ENCODE measurements at regions not wholly inside any gene's neighbourhood (a gene's known extent, or its start where the extent isn't known, plus 50 kb on each side); places are given as distances from the start of the nearest gene placed in this dataset.

DNA sequence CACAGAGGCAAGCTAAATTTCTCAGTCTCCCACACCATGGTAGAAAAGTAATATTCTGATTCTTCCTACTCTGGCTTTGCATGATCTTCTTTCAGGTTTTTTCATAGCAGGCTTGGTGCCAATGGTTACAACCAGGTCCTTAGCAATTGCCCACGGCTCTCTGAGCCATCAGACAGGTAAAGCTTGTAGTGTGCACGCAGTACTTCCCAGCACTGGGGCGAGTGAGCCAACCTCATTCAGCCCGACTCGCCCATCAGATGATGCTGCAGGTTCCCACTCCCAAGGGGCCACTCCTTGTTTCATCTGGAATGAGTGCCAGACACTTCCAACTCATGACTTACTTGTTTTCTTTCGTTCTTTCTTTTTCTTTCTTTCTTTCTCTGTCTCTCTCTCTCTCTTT lies 78.3 kb downstream of the PERP start:
- H3K27ac Mint-ChIP-seq, result no peak overlapping the region
- H3K4me1 Mint-ChIP-seq, result no peaks in the 10 kb centered on the region
- DNase-seq, result no peak
- no peak for ATAC-seq
- no peaks in the 10 kb centered on the region for H3K36me3 Mint-ChIP-seq (ENCODE audit: low read depth)
- H3K27me3 Mint-ChIP-seq, result peaks cover 55% of the 10 kb centered on the region
- H3K9me3 ChIP-seq (ENCODE audit: control insufficient read depth, low read length, poor library complexity, severe bottlenecking), result no peaks in the 10 kb centered on the region
- H3K4me3 Mint-ChIP-seq, result no peak overlapping the region

DNA sequence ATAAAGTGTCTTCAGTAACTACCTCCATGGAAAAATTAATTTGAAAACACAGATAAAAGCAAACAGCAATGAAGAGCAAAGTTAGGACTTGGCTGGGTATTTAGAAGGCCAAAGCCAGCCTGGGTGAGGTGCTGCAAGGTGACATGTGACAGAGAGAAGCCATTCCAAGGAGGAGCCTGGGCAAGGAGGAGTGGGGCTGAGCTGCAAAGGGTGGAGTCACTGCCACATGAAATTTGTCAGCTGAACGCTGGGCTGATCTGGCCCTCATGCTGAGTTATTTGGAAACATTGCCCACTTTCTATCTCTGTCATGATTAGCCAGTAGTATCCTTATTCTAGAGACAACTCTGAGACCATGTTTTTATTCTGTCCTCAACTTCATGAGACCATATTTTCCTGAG lies 76.3 kb downstream of the PERP start:
- Mint-ChIP-seq H3K4me3 (no peak overlapping the region), H3K27ac (no peak overlapping the region), H3K4me1 (peaks cover 4% of the 10 kb centered on the region), H3K27me3 (peaks cover 41% of the 10 kb centered on the region), H3K36me3 (ENCODE audit: low read depth) (no peaks in the 10 kb centered on the region)
- no peaks in the 10 kb centered on the region for H3K9me3 ChIP-seq (ENCODE audit: control insufficient read depth, low read length, poor library complexity, severe bottlenecking)
- ATAC-seq (no peak), DNase-seq (no peak)

DNA sequence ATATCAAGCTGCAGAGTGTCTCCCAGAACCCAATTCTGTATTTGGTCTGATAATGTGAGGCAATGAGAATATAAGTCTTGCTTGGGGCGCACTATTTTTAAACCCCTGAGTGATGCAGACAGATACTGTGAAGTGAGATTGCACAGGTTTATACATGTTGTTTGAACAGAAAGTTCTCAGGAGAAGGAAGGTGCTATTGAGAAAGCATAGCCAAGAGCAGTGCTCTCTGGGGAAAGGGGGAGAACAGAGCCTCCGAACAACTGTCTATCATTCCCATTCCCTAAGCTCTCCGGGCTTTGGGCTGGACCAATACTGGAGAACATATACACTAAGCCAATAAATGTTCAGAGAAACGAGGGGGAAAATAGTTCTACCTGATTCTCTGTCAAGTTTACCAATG lies 75.8 kb downstream of the PERP start:
- DNase-seq (no peak), ATAC-seq (no peak)
- no peaks in the 10 kb centered on the region for H3K9me3 ChIP-seq (ENCODE audit: control insufficient read depth, low read length, poor library complexity, severe bottlenecking)
- Mint-ChIP-seq H3K36me3 (ENCODE audit: low read depth) (no peaks in the 10 kb centered on the region), H3K4me3 (no peak overlapping the region), H3K27ac (no peak overlapping the region), H3K27me3 (peaks cover 40% of the 10 kb centered on the region), H3K4me1 (peaks cover 4% of the 10 kb centered on the region)

DNA sequence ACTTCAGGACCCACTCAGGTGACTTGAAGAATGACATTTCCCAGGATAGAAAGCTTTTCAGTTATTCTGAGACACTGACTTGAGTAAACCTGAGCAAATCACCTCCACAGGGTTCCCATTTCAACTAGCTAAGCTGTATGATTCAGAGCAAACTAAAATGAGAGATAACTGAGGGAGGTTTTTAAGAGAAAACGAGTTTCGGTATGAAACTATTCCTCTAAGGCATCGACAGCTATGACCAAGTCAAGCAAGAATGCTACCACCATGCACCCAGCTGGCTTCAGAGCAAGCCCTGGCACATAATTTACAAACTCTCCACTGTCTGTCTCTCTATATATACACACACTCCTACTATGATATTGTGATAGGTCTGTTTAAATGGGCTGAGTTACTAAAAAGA lies 75.4 kb downstream of the PERP start:
- Mint-ChIP-seq H3K27ac (no peak overlapping the region), H3K36me3 (ENCODE audit: low read depth) (no peaks in the 10 kb centered on the region), H3K4me3 (no peak overlapping the region), H3K4me1 (peaks cover 4% of the 10 kb centered on the region), H3K27me3 (peaks cover 36% of the 10 kb centered on the region)
- H3K9me3 ChIP-seq (ENCODE audit: control insufficient read depth, low read length, poor library complexity, severe bottlenecking), result no peaks in the 10 kb centered on the region
- ATAC-seq, result no peak
- DNase-seq, result no peak

DNA sequence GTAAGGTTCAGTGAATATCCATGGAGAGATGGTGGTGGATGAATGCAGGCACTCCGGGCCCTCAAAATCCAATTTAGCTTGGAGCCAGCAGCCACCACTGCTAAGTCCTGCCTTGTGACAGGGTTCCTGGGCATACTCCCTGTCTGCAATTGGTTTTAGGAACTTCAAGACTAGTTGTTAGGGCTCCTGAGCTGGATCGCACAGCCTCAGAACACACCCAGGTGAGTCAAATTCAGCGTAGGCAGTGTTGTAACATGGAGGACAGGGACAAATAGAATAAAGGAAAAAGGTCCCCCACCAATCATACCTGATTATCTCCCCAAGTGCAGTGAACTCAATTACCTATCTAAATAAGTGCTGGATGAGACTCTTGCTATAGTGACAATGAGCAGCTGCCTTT lies 74.6 kb downstream of the PERP start:
- Mint-ChIP-seq H3K27me3 (peaks cover 36% of the 10 kb centered on the region), H3K27ac (no peak overlapping the region), H3K36me3 (ENCODE audit: low read depth) (no peaks in the 10 kb centered on the region), H3K4me3 (no peak overlapping the region), H3K4me1 (peaks cover 4% of the 10 kb centered on the region)
- H3K9me3 ChIP-seq (ENCODE audit: control insufficient read depth, low read length, poor library complexity, severe bottlenecking), result no peaks in the 10 kb centered on the region
- ATAC-seq, result no peak
- DNase-seq, result no peak

DNA sequence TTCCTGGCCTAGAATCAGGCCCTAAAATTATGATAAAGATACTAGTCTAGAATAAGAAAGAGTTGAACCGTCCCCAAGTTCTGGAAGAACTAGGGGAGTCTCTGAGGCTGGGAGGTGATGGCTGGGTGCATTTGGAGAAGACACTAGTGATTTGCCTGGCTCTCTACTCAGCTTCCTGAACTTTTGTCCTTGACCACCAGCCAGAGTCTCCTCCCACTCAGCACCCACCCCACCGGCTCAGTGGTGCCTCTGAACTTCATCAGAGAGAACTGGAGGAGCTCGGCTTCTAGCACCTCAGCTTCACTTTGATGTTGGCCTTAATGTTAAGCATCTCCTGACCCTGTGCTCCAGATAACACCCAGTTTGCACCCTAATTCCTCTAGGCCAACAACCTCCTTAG lies 73.0 kb downstream of the PERP start:
- no peak for DNase-seq
- H3K4me3 Mint-ChIP-seq, result no peak overlapping the region
- no peak for ATAC-seq
- peaks cover 4% of the 10 kb centered on the region for H3K4me1 Mint-ChIP-seq
- no peaks in the 10 kb centered on the region for H3K9me3 ChIP-seq (ENCODE audit: control insufficient read depth, low read length, poor library complexity, severe bottlenecking)
- peaks cover 26% of the 10 kb centered on the region for H3K27me3 Mint-ChIP-seq
- no peak overlapping the region for H3K27ac Mint-ChIP-seq
- H3K36me3 Mint-ChIP-seq (ENCODE audit: low read depth), result no peaks in the 10 kb centered on the region

DNA sequence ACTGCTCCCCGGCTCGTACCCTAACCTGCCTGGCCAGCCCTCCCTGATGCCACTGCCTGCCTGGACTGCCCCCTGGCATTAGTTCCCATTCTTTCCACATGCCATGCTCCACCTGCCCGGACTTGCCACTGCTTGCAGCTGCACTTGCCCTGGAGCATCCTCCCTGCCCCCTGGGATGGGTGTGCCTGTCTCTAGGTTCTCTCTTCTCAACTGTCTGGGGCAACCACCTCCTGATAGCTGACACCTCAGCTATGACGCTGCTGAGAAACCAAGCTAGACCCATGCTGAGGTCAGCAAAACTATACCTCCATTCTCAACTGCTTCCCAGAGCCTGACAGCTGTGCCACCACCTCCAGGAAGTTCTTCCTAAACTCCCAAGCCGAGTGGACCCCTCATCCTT lies 72.1 kb downstream of the PERP start:
- peaks cover 23% of the 10 kb centered on the region for H3K27me3 Mint-ChIP-seq
- DNase-seq (no peak), ATAC-seq (no peak)
- H3K27ac Mint-ChIP-seq, result no peak overlapping the region
- no peaks in the 10 kb centered on the region for H3K36me3 Mint-ChIP-seq (ENCODE audit: low read depth)
- H3K4me1 Mint-ChIP-seq, result peaks cover 4% of the 10 kb centered on the region
- no peaks in the 10 kb centered on the region for H3K9me3 ChIP-seq (ENCODE audit: control insufficient read depth, low read length, poor library complexity, severe bottlenecking)
- H3K4me3 Mint-ChIP-seq, result no peak overlapping the region

DNA sequence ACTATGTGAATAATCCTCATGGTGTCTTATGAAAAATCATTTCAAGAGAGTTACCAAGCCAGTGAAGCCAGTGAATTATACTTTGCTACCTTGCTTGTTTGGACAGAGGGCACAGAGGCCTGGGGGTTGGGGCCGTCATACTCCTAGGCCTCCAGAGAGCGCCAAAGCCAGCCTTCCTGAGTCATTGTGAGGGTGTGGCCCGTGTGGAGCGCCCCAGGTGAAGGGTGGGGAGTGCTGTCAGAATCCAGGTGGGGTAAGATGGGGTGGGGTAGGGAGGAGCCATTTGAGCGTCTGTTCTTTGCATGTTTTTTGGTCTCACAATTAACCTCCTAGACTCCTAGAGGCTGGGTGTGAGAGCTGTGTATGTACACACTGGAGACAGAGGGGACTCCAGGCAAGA lies 71.1 kb downstream of the PERP start:
- DNase-seq (no peak), ATAC-seq (no peak)
- Mint-ChIP-seq H3K27me3 (peaks cover 22% of the 10 kb centered on the region), H3K27ac (no peak overlapping the region), H3K36me3 (ENCODE audit: low read depth) (no peaks in the 10 kb centered on the region), H3K4me3 (no peak overlapping the region), H3K4me1 (peaks cover 4% of the 10 kb centered on the region)
- no peaks in the 10 kb centered on the region for H3K9me3 ChIP-seq (ENCODE audit: control insufficient read depth, low read length, poor library complexity, severe bottlenecking)

DNA sequence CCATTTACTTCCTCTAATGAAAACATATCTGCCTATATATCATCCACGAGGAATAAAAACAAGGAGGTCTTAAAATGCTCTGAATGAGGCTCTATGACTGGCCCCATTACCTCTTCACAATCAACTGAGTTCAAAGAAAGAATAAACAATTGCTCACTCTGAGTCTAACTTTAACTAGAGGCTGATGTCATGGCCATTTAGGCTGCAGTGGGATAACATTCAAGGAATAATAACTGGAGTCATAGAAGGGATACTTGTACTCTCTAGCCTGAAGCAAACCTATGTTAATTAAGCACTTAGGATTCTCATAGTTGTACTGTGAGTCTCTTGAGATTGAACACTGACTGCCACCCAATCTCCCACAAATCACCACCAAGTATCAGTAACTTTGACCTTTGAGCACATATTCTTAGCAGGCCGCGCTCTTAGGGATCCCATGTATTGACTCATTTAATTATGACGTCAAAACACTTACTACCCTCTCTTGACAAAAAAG lies 70.2 kb downstream of the PERP start:
- Mint-ChIP-seq H3K4me1 (peaks cover 4% of the 10 kb centered on the region), H3K36me3 (ENCODE audit: low read depth) (no peaks in the 10 kb centered on the region), H3K27ac (no peak overlapping the region), H3K4me3 (no peak overlapping the region), H3K27me3 (peaks cover 12% of the 10 kb centered on the region)
- DNase-seq, result no peak
- no peak for ATAC-seq
- H3K9me3 ChIP-seq (ENCODE audit: control insufficient read depth, low read length, poor library complexity, severe bottlenecking), result no peaks in the 10 kb centered on the region

DNA sequence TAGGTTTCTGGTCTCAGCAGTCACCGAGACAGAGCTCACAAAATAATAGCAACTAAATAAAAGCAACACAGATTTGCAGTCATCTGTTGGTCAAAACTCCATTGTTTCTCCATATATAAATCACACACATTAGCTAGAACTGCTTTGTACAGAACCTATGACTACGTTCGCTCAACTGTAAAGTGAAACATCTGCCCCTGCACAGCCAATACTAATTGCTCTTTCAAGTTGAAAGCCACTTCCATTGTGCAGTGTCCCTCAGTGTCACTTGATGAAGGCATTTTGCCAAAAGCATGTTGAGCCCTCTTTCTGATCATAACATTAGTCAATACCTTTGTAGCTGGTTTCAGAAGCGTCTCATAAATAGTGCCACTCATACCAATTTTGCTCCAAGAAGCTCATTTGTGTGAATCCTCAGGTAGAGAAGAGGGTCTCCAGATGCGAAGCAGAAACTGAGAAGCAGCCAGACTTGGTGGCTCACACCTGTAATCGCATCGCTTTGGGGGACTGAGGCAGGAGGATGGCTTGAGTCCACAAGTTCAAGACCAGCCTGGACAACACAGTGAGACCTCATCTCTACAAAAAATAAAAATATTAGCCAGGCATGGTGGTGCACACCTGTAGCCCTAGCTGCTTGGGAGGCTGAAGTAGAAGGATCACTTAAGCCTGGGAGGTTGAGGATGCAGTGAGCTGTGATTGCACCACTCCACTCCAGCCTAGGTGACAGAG lies 68.9 kb downstream of the PERP start:
- Mint-ChIP-seq H3K4me3 (no peak overlapping the region), H3K36me3 (ENCODE audit: low read depth) (no peaks in the 10 kb centered on the region), H3K27ac (no peak overlapping the region), H3K27me3 (peaks cover 5% of the 10 kb centered on the region), H3K4me1 (peaks cover 4% of the 10 kb centered on the region)
- no peak for ATAC-seq
- H3K9me3 ChIP-seq (ENCODE audit: control insufficient read depth, low read length, poor library complexity, severe bottlenecking), result no peaks in the 10 kb centered on the region
- DNase-seq, result no peak
